ENCODE measurements at regions not wholly inside any gene's neighbourhood (a gene's known extent, or its start where the extent isn't known, plus 50 kb on each side); places are given as distances from the start of the nearest gene placed in this dataset.

DNA sequence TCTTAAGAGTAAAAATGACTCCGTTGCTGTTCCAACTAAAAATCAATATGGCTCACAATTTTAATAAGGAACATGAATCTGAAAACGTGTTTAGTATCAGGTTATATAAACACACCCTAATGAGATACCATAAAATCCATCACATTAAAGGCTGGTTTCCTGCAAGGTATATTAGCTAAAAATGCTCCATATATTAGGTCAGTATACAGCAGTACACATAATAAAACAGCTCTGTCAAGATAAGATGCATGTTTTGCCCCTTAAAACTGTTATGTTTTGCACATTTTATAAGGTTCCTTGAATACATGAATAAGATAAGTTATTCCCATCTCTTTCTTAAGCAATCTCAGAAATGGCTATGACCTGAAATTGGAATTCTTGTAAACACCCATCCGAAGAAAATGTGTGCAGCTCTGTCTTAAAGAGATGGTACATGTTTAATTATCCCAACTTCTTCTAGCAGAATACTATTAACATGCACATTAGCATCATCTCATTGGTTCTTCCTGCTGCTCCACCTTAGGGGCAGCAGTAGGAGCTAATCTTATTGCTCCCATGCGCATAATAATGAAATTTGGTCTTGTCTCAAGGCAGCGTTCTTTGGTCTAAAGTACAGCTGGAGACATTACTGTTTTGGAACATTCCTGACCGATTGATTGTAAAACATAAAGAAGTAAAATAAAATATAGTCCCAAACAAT, 836.1 kb upstream of the FANCL start:
- DNase-seq, result peak in 1 of 3 donors; percentile 10

DNA sequence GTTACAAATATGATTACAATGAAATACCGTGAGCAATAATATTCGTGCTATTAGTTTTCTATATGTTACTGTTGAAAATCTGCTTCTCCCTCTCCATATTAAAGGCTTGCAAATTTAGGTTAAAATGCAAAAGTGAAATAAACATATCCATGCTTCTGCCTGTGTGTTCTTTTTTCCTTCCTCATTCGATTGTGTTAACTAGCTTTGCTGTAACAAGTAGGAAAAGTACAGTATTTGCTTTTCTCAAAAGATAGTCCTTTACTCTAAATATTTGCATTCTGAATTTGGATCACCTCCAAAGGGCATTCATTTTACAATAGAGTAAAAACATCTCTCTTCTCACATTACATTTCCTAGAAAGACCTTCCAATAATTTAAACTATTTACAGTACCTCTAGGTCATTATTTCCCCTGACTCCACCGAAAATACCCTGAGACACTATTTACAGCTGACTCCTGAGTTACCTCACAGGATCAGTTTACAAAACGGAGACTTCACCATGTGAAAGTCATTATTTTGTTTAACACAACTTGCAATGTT, 835.0 kb upstream of the FANCL start:
- DNase-seq, result peak in 2 of 3 donors; percentile 13 to 45

DNA sequence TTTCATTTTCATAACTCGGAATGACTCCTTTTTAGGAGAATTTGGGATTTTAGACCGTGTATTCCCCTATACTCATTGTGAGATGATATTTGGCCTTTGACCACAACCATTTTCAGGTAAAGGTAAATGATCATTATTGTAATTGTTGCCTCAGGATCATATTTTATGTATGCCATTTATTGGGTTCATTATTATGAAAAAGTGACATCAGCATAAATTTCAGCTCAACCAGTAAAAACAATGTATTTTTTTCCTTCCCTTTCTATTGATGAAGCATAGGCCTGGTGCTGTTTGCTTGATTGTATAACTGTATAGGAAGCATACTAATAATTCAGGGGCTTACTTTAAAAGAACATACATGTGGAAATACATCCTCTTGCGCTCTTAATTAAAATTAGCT, 832.9 kb upstream of the FANCL start:
- DNase-seq, result no peak

DNA sequence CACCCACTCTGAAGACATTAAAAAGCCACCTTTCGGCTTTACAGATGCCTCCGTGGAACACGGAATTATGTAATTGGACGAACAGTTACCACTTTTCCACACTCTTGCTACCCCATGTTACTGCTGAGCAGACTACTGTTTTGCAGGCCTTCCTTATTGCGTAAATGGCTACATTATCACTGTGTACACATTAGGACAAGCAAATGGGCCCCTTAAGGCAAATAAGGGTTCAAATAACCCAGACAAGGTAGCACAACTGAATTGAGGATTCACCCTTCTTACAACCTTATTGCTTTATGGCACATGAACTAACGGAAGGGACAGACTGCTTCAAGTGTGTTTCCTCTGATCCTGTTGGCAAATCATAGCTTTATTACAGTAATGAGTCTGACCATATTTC, 832.2 kb upstream of the FANCL start:
- DNase-seq, result no peak

DNA sequence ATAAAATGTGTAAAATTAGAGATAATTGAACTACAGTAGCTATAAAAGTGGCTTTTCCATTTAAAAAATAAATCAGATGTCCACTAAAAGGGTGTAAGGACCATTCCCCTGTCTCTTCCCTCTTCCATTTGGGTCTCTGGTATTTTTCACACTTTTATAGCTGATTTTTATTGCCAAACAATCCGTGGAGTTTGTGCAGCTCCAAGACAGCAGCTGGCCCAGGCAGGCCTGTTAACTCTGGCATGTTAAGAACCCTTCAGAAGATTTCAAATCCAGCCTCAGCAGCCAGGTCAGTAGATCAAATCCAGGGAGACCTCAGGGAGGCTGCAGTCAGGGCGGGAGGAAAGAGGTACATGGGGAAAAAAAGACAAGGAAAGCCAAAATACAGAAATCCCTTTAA, 827.1 kb upstream of the FANCL start:
- no peak for DNase-seq

DNA sequence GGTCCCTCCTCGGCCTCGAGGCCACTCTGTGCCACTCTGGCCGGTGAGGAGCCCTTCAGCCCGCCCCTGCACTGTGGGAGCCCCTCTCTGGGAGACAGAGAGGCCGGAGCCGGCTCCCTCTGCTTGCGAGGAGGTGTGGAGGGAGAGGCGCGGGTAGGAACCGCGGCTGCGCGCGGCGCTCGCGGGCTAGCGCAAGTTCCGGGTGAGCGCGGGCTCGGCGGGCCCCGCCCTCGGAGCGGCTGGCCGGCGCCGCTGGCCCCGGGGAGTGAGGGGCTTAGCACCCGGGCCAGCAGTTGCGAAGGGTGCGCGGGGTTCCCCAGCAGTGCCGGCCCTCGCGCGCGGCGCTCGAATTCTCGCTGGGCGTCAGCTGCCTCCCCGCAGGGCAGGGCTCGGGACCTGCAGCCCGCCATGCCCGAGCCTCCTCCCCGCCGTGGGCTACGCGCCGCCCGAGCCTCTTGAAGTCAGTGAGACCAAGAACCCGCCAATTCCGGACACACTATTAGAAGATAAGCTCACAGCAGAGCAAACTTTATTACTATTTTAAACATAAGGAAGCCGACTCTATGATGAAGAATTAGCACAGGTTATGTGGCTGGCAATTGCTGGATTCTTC, 825.8 kb upstream of the FANCL start:
- no peak for DNase-seq

DNA sequence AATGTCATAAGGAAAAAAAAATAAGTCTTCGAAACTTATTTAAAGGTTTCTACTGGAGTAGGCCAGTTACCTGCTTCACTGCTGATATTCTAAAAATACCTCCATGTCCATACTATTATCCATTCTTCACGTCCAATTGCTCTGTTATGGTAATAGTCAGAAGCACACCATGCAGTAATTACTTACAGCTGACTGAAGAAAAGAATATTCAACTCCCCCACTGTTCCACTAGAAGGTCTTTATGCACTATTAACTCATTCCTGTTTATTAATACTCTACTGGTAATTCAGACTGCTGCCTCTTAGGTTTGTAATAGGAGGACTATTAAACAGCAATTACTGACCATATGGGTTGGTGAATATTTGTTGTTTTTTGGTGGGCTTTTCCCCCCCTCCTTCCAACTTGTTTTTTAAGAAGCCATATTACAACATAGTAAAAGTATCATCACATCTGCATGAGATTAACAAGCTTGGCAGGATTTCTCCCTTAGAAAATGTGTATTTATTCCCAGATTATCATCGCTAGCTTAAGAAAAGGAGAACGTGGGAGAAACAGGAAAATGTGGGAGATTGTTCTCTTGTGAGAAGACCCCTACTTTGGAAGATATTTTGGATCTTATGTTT, 806.4 kb upstream of the FANCL start:
- peak; percentile 50 to 86 (median 74) for DNase-seq

DNA sequence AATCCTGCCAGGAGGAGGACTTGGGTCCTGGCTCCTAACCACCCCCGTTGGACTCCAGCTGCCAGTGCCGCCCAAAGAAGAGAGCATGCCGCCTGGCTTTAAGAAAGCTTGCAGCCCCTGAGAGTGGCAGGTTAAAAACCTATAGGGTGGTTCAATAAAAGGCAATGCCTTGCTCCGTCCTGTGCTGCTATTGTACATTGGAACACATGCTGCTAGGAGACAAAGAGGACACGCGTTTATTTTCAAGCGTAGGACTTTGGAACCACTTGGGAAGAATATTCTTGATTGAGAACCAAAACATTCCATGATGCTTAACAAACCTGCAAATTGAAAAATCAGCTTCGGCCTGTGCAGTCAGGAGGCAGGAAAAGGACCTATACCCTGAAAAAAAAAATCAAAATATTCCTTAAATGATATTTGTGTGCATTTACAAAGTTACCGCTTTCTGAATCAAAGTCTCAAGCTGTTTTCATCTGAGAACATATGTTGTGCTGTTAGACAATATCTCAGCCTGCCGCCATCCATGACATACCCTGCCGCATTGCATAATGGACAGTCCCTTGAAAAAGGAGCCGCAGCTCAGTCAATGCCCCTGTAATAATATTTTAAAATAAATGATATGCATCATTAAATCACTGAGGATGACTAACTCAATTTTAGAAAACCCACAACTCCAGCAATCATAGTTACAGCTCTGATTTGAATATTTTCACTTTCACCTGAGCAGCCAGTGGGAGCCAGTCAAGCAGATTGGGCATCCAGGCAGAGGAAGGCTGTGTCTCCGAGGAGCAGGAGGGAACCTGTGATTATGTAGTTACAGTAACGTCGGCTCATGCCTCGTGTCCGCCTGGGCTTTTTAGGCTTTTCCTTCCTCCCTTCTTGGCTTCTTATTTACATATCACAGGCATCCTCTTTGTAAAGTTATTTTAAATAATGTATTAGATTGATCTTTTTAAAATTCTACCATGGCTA, 805.6 kb upstream of the FANCL start:
- peak in 2 of 3 donors; percentile 14 to 37 for DNase-seq

DNA sequence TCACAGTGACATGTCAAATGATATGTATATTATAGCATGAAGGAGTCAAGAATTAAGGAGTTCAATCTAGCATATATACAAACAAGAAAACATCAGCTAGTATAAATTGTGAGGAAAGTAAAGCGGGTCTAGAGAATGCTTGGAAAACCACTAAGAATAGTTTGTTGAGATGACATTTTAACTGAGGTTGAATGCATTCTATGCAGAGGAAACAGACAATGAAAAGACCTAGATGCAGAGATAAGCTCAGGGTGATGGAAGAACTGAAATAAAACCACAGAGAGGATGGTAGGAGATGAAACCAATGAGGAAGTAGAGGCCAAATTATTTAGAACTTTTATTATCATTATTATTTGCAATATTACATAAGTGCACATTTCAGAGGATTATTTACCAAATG, 803.6 kb upstream of the FANCL start:
- no peak for DNase-seq

DNA sequence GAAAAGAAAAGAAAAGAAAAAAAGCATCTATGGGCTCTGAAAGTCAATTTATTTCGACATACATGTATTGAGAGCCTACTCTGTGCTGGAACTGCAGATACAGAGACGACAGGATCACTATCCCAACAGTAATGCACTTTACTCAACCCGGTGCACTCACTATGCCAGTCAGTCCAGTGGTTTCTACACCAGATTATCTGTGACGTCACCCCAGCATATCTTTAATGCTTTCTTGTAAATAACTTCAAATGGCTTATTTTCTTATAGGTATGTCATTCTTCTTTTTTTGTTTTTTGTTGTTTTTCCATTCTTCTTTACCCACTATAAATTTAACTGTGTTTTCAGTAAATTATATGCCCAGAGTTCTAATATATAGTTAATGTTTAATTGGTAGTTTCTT, 800.0 kb upstream of the FANCL start:
- DNase-seq, result no peak

DNA sequence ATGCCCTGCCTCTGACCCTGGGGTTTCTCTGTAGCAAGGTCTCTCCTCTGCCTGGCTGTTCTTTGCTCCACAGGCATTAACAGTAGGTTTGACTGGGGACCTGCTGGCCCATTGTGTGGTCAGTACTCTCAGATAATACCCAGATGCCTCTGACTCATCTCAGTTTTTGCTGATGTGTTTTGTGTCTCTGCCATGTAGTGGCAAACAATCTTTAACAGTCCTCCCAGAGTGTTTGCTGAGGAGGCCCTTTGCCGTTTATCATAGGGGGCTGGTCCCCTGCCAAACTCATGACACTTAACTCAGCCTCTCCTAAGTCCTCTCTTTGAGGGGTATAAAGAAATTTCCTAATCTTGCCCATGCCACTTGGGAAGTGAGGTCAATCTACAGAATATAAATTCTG, 793.7 kb upstream of the FANCL start:
- DNase-seq, result no peak

DNA sequence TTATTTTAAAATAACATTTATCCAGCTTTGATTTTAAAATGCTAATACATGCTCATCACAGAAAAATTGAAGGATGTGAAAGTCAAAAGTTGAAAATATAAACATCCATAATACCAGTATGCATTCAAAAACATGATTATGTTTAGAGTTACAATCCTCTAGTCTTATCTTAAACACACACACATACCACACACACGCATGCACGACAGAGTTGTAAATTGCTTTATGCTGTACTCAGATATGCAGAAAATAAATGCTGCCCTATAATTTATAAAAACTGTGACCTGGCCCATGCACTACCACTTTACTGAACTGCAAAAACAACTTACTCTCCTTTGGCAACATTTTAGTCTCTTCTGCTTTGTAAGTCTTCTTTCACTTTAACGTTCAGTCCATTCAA, 793.0 kb upstream of the FANCL start:
- no peak for DNase-seq

DNA sequence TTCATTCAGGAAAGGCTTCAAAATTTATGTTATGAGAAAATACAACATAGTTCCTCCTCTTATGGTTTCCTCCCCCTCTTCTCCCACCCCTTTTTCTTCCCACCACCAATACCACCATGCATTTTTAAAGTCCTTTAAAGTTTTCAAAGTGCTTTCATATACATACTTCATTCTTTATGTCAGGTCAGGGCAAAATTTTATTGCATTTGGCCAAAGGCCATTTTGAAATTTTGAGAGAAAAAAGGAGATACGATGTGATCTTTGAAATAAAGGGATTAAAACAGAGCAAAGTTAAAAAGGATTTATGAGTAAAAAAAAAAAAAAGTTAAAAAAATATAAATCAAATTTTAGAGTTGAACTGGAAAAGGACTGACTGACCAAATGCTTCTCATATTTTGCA, 792.5 kb upstream of the FANCL start:
- no peak for DNase-seq

DNA sequence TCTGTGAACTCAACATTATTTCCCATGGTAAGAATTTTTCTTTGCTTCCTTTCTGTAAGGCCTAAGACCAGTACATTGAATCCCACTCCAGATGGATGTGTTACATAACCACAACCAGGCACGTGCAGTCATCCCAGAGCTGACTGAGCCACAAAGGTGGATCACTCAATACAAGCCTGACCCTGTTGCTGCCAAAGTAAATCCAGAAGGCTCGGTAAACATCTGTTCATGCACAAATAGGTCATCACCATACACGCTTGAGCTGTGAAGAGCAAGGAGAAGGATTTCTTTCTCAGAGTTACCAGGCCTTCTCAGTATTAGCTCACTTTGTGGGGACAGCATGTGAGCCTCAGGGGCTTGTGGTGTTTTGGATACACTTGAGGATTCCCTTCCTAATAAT, 791.4 kb upstream of the FANCL start:
- peak in 2 of 3 donors; percentile 16 to 62 for DNase-seq

DNA sequence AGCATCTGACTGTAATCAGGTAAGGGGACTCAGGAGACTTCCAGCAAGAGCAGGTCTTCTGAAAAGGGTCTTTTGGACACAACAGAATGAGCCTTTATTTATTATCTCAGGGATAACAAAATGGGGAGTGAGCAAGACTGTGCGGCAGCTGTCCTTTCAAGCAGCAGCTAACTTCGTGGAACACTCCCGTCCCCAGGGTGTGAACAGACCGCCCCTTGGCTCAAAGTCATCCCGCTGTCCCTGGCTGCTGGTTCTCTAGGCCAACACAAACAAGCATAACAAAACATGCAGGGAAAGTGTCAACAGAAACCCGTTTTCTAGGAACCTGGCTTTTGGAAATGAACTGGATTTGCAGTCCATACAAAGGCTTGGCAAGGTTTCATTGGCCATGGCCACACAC, 787.9 kb upstream of the FANCL start:
- DNase-seq, result peak; percentile 26 to 86 (median 70)

DNA sequence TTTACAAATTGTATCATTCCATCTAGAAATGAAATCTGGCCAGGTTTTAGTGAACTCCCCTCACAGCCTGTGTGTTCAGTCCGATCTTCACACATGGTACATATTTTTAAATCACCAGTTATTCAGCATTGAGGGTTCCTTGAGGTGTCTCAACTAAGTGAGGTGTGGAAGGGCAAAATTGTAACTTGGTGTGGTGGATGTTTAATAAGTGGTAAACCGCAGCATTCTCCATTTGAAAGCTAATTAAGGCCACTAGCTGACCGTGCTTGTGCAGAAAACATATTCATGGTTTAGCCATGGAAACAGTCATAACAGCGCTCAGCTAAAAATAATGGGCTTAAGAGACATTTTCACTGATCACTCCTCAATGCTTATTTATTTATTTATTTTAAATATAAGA, 786.2 kb upstream of the FANCL start:
- no peak for DNase-seq

DNA sequence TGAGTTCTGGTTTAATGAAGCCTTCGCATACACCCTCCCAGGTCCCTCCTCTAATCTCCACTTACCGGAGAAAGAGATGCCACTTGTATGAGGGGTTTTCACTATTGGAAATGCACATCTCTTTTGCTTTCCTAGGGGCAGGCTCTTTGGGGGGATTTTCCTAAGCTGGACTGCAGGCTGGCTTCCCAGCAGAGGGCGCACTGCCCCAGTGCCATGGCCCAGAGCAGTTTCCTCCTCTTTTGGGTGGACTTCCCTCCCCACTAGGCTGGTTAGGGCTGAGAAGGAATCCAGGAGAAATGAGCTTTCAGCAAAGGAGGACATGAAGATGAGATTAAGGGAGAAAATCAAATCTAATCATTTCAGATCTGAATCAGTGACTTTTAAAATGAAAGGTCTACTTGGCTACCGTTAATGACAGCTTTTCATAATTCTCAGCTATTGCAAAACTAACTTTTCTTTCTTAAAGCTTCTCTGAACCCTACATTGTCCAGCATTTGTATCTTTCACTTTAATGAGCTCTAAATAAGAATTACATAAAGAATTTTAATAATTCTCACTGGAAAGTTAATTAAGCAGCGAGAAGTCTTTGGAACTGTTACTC, 784.1 kb upstream of the FANCL start:
- peak in 2 of 3 donors; percentile 34 to 54 for DNase-seq

DNA sequence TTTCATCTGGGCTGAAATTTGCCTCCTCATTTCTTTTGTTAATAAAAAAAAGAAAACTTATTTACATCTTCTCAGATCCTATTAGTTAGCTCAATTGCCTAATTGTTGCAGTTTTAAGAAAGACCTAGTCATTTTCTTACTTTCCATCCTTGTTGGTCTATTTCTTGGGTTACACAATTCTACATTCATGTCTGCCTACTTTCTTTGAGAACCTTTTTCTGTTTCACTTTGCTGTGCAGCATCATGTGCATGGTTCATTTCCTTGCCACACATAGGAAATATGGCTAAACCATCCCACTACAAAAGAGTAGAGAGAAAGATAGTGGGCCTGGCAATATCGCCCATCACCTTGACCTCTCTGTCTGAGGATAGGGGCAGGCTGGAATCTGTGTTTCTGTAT, 780.7 kb upstream of the FANCL start:
- no peak for DNase-seq

DNA sequence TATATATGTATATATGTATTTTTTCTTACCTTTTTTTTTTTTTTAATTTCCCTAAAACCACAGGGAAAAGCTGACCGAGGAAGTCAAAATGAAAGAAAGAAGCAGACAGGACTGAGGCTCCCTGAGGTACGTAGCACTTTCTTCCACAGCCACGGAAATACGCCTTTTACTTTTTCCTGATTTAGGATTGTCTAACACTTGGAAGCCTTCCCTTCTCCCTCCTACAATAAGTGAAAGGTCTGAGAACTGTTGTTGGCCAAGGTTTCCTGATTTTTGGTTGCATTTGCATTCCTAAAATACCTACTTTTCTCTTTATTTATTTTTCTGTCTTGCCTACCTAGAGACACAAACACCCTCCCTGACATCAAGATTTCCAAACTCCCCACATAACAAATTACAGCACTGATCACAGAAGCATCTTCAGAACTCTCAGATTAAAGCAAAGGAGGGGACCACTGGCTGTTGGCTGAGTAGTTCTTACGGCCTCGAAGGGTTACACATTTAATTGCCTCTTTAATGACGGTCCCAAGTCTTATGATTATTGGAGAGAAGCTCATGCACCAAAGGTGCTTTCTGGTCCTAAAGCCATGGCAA, 778.5 kb upstream of the FANCL start:
- DNase-seq, result peak in 2 of 3 donors; percentile 31 to 70

DNA sequence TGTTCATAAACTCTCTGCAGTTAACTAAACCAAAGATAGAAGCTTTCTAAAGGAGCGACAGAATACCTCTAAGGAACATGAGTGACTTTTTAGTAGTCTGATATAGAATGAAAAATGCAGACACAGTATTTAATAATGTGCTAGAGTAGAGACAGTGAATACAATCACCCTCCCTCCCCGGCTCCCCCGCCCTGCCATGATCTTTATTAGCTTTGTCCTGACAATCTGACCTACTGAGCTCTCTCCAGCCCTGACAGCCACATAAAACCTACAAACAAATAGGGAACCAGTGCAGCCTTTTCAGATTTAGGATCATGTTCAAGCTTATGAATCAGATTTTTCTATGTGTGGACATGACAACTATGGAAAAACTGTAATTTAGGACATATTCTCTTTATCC, 777.6 kb upstream of the FANCL start:
- peak in 1 of 3 donors; percentile 12 for DNase-seq

DNA sequence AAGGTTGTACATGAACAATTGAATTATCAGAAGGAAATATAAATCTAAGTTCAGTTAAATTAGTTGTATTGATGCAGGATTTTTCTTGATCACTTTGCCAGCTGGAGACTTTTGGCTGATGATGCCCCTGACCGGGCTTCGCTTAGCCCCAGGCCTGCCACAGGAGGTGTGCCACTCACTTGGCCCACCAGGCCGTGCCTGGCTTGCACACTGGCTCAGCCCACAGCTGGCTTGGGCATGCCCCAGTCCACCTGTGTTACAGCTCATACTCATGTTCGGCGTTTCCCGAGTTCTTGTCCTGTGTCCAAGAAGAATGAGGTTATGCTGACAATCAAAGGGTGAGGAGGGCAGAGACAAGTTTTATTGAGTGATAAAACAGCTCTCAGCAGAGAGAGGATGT, 773.9 kb upstream of the FANCL start:
- DNase-seq, result no peak

Measured in muscle of back (tissue), 3 donors.